Ishikawa (cell line): ENCODE measurements at regions not wholly inside any gene's neighbourhood (a gene's known extent, or its start where the extent isn't known, plus 50 kb on each side); places are given as distances from the start of the nearest gene placed in this dataset.

Experiments
- CEBPB ChIP-seq: IDR thresholded peaks from 2 replicates; pipeline ENCODE4 v1.6.1; 2012
- CREB1 ChIP-seq: IDR thresholded peaks from 2 replicates; pipeline ENCODE4 v1.6.1; 2012; ENCODE audit warnings: low read depth
- EP300 ChIP-seq: IDR thresholded peaks from 2 replicates; pipeline ENCODE4 v1.6.1; 2012; ENCODE audit warnings: borderline replicate concordance
- MAX ChIP-seq: IDR thresholded peaks from 2 replicates; pipeline ENCODE4 v1.6.1; 2012
- RAD21 ChIP-seq: IDR thresholded peaks from 2 replicates; pipeline ENCODE4 v1.6.1; 2012; ENCODE audit warnings: low read depth
- TAF1 ChIP-seq: IDR thresholded peaks from 2 replicates; pipeline ENCODE4 v1.6.1; 2012; ENCODE audit warnings: low read depth, mild to moderate bottlenecking
- TCF12 ChIP-seq: IDR thresholded peaks from 2 replicates; pipeline ENCODE4 v1.6.1; 2012; ENCODE audit warnings: low read depth
- TEAD4 ChIP-seq: IDR thresholded peaks from 2 replicates; pipeline ENCODE4 v1.6.1; 2012
- YY1 ChIP-seq: IDR thresholded peaks from 2 replicates; pipeline ENCODE4 v1.6.1; 2012; ENCODE audit warnings: low read depth
- ZBTB7A ChIP-seq: IDR thresholded peaks from 2 replicates; pipeline ENCODE4 v1.6.1; 2012; ENCODE audit warnings: low read depth
- TF ChIP-seq, protein P1 (sequence below): IDR thresholded peaks from 2 replicates; pipeline ENCODE4 v1.6.1; 2012; ENCODE audit warnings: low read depth, mild to moderate bottlenecking

DNA sequence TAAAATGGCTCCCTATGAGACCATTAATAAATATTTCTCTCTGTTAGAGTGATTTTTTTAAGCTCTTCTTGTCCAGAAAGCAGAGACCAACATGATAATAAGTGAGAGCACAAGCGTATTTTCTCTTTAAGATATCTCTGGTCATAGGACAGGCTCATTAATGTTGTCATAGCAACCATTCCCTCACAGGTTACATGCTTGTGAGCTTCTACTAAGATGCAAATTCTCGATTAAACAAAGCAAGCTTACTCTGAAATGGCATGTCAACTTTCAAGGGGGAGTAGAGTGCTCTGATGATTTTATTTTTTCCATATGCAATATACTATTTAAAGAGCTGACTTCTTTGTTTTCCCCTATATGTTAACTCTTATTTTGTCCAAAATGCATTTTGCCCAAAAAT, 487.2 kb upstream of the LCORL start:
- TF ChIP-seq TAF1 (no peak), EP300 (no peak), ZBTB7A (no peak), TEAD4 (no peak), MAX (no peak), TCF12 (no peak), CREB1 (no peak), CEBPB (no peak), YY1 (no peak), RAD21 (no peak)
- TF ChIP-seq, protein P1, sequence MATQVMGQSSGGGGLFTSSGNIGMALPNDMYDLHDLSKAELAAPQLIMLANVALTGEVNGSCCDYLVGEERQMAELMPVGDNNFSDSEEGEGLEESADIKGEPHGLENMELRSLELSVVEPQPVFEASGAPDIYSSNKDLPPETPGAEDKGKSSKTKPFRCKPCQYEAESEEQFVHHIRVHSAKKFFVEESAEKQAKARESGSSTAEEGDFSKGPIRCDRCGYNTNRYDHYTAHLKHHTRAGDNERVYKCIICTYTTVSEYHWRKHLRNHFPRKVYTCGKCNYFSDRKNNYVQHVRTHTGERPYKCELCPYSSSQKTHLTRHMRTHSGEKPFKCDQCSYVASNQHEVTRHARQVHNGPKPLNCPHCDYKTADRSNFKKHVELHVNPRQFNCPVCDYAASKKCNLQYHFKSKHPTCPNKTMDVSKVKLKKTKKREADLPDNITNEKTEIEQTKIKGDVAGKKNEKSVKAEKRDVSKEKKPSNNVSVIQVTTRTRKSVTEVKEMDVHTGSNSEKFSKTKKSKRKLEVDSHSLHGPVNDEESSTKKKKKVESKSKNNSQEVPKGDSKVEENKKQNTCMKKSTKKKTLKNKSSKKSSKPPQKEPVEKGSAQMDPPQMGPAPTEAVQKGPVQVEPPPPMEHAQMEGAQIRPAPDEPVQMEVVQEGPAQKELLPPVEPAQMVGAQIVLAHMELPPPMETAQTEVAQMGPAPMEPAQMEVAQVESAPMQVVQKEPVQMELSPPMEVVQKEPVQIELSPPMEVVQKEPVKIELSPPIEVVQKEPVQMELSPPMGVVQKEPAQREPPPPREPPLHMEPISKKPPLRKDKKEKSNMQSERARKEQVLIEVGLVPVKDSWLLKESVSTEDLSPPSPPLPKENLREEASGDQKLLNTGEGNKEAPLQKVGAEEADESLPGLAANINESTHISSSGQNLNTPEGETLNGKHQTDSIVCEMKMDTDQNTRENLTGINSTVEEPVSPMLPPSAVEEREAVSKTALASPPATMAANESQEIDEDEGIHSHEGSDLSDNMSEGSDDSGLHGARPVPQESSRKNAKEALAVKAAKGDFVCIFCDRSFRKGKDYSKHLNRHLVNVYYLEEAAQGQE: no peak
